ENCODE measurements at regions not wholly inside any gene's neighbourhood (a gene's known extent, or its start where the extent isn't known, plus 50 kb on each side); places are given as distances from the start of the nearest gene placed in this dataset.
"Not testable (repeated sequence)": the region's sequence is repeated elsewhere in the genome, so short reads cannot be mapped to it uniquely, and the experiment has no call there.

DNA sequence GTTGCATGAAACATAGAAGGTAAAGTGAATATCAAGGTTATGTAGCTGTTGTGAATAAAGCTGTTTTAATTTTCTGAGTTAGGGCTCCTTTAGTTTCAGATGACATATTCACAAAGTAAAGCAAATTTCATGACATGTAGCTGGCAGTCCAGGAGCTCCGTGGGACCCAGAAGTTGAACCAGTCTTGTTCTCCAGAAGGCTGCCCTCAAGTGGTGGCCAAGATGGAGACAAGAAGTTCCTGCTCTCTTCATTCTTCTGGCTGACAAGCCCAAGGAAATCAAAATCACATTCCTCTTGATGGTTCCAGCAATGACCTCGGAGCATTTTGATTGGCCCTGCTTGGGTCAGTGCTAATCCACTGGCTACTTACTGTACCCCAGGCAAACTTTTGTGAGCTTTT, 128.7 kb downstream of the LIG4 start:
- intact Hi-C loops (cut with DNase I) = no loop called here
- 63% methylated on average over 2 of the region's 2 CpGs for WGBS
- no peak for TF ChIP-seq POLR2A (IDR thresholded peaks at IDR 0.05; ENCODE audit: low read depth)
- TF ChIP-seq, protein P1, sequence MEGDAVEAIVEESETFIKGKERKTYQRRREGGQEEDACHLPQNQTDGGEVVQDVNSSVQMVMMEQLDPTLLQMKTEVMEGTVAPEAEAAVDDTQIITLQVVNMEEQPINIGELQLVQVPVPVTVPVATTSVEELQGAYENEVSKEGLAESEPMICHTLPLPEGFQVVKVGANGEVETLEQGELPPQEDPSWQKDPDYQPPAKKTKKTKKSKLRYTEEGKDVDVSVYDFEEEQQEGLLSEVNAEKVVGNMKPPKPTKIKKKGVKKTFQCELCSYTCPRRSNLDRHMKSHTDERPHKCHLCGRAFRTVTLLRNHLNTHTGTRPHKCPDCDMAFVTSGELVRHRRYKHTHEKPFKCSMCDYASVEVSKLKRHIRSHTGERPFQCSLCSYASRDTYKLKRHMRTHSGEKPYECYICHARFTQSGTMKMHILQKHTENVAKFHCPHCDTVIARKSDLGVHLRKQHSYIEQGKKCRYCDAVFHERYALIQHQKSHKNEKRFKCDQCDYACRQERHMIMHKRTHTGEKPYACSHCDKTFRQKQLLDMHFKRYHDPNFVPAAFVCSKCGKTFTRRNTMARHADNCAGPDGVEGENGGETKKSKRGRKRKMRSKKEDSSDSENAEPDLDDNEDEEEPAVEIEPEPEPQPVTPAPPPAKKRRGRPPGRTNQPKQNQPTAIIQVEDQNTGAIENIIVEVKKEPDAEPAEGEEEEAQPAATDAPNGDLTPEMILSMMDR (IDR thresholded peaks at IDR 0.05) = no peak
- TF ChIP-seq EP300 (IDR thresholded peaks at IDR 0.05) = no peak
- no peak for TF ChIP-seq POLR2AphosphoS5 (IDR thresholded peaks at IDR 0.05)
- Histone ChIP-seq H3K4me1 (no peaks in the 10 kb centered on the region), H3K27ac (replicated peaks in 1 of 4) (no peak overlapping the region), H3K36me3 (no peaks in the 10 kb centered on the region), H3K9me3 (no peaks in the 10 kb centered on the region), H3K4me3 (no peak overlapping the region), H3K27me3 (no peaks in the 10 kb centered on the region)
- no peak for DNase-seq (ENCODE audit: extremely low spot score)

DNA sequence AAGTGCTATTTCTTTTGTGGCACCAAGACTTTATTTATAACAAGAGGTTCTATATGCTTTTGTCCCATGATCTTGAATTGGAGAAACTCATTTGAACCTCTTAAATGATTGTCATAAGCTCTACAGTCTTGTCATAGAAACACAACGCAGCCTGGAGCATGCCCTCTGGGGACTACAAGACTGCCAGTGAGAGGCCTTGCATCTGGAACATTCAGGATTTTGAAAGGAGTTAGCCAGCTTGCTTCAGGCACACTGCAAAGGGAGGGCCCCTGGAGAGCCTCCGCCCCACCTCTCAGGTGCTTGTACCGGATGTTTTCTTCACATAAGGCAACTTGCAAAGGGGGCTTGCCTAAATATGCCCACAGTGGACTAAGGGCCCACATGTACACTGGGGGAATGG, 130.5 kb downstream of the LIG4 start:
- Histone ChIP-seq H3K27ac (replicated peaks in 1 of 4) (no peak overlapping the region), H3K4me1 (no peaks in the 10 kb centered on the region), H3K27me3 (no peaks in the 10 kb centered on the region), H3K36me3 (no peaks in the 10 kb centered on the region), H3K4me3 (no peak overlapping the region), H3K9me3 (no peaks in the 10 kb centered on the region)
- 82% methylated on average over 2 of the region's 3 CpGs for WGBS
- TF ChIP-seq POLR2A (IDR thresholded peaks at IDR 0.05; ENCODE audit: low read depth) = no peak
- no peak for TF ChIP-seq POLR2AphosphoS5 (IDR thresholded peaks at IDR 0.05)
- TF ChIP-seq, protein P1 (IDR thresholded peaks at IDR 0.05) = no peak
- TF ChIP-seq EP300 (IDR thresholded peaks at IDR 0.05) = no peak
- intact Hi-C loops (cut with DNase I) = no loop called here
- no peak for DNase-seq (ENCODE audit: extremely low spot score)

DNA sequence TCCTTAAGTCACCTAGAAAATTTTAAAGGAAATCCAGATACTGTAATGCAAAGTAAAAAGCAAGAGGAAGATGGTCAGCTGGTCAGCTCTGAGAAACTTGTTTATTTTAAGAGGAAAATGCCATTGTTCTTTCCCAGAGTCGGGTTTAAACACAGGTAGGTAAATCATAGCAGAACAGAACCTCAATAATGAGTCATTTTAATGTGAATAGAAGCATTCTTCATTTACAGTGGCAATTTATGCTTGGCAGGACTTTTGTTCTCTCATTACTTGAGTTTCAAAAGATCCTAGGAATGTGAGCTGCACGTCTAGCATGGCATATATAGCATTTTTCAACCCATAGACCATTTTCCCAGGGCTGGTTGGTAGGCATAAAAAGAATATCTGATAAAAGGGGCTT, 132.3 kb downstream of the LIG4 start:
- Histone ChIP-seq H3K9me3 (no peaks in the 10 kb centered on the region), H3K27me3 (no peaks in the 10 kb centered on the region), H3K4me3 (no peak overlapping the region), H3K4me1 (no peaks in the 10 kb centered on the region), H3K27ac (replicated peaks in 1 of 4) (no peak overlapping the region), H3K36me3 (no peaks in the 10 kb centered on the region)
- TF ChIP-seq POLR2A (IDR thresholded peaks at IDR 0.05; ENCODE audit: low read depth) = no peak
- TF ChIP-seq, protein P1 (IDR thresholded peaks at IDR 0.05) = no peak
- TF ChIP-seq POLR2AphosphoS5 (IDR thresholded peaks at IDR 0.05) = no peak
- TF ChIP-seq EP300 (IDR thresholded peaks at IDR 0.05) = no peak
- WGBS = 12% methylated on average over 2 of the region's 2 CpGs
- intact Hi-C loops (cut with DNase I) = no loop called here
- no peak for DNase-seq (ENCODE audit: extremely low spot score)

DNA sequence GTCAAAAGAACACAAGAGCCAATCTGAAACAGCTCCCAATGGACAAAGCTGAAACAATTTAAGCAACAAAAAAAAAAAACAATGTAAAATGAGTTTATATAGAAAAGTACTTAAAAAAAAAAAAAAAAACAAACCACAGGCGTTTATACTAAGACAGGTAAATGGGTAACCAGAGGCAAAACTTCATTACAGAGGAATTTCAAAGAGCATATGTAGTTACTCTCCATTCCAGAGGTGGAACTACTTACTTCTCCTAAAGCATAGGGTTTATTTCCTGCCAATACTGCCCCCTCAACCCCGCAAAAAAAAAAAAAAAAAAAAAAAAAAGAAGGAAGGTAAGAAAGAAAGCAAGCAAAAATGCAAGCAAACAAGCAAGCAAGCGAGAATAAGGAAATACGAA, 132.9 kb downstream of the LIG4 start:
- no peak overlapping the region for H3K4me3 ChIP-seq
- no peaks in the 10 kb centered on the region for H3K4me1 ChIP-seq
- 73% methylated on average over 4 of the region's 4 CpGs for WGBS
- DNase-seq (ENCODE audit: extremely low spot score) = no peak
- intact Hi-C loops (cut with DNase I) = no loop called here
- no peak overlapping the region for H3K27ac ChIP-seq (replicated peaks in 1 of 4)
- no peaks in the 10 kb centered on the region for H3K27me3 ChIP-seq
- H3K36me3 ChIP-seq = no peaks in the 10 kb centered on the region
- TF ChIP-seq, protein P1 (IDR thresholded peaks at IDR 0.05) = no peak
- TF ChIP-seq POLR2AphosphoS5 (IDR thresholded peaks at IDR 0.05) (no peak), EP300 (IDR thresholded peaks at IDR 0.05) (no peak), POLR2A (IDR thresholded peaks at IDR 0.05; ENCODE audit: low read depth) (no peak)
- H3K9me3 ChIP-seq = peaks cover 0 to 1% (median 0%) of the 10 kb centered on the region in 4 donors

DNA sequence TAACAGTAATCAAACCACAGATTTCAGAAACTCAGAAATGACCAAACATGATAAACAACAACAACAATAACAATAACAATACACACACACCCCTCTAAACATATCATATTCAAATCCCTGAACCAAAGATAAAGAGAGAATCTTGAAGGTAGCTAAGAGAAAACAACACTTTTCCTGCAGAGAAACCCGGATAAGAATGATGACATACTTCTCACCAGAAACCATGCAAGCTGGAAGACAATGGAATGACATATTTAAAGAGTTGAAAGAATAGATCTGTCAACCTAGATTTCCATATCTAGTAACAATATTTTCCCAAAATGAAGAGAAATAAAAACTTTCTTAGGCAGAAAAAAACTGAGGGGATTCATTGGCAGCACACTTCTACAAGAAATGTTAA, 138.1 kb downstream of the LIG4 start:
- Histone ChIP-seq H3K4me1 (no peaks in the 10 kb centered on the region), H3K9me3 (peaks cover 0 to 5% (median 2%) of the 10 kb centered on the region in 4 donors), H3K36me3 (no peaks in the 10 kb centered on the region), H3K27ac (replicated peaks in 1 of 4) (no peak overlapping the region), H3K4me3 (no peak overlapping the region), H3K27me3 (no peaks in the 10 kb centered on the region)
- WGBS = 91% methylated on average over 1 of the region's 1 CpG
- no peak for TF ChIP-seq POLR2A (IDR thresholded peaks at IDR 0.05; ENCODE audit: low read depth)
- TF ChIP-seq, protein P1 (IDR thresholded peaks at IDR 0.05) = no peak
- intact Hi-C loops (cut with DNase I) = no loop called here
- no peak for DNase-seq (ENCODE audit: extremely low spot score)

DNA sequence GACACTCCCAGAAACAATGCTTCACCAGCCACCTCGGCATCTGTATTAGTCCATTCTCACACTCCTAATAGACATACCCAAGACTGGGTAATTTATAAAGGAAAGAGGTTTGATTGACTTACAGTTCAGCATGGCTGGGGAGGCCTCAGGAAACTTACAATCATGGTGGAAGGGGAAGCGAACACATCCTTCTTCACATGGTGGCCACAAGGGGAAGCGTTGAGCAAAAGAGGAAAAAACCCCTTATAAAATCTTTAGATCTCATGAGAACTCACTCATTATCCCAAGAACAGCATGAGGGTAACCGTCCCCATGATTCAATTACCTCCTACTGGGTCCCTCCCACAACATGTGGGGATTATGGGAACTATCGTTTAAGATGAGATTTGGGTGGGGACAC, 140.9 kb downstream of the LIG4 start:
- intact Hi-C loops (cut with DNase I); H3K27ac ChIP-seq (replicated peaks in 1 of 4); H3K9me3 ChIP-seq; H3K4me3 ChIP-seq; H3K36me3 ChIP-seq; H3K4me1 ChIP-seq; DNase-seq (ENCODE audit: extremely low spot score); H3K27me3 ChIP-seq: not testable (repeated sequence)
- 87% methylated on average over 5 of the region's 5 CpGs for WGBS
